Stromal cell of bone marrow (primary cell): ENCODE measurements at regions not wholly inside any gene's neighbourhood (a gene's known extent, or its start where the extent isn't known, plus 50 kb on each side); places are given as distances from the start of the nearest gene placed in this dataset.

ENCODE experiments used
- DNase-seq: peaks from one replicate; pipeline ENCODE4 v3.0.0-alpha.2; 2012; ENCODE audit warnings: low read depth

GRCh38 chr10:52649511-52649910 is 123.1 kb downstream of the MBL2 start:
- DNase-seq: no peak

GRCh38 chr10:52650873-52651272 is 121.7 kb downstream of the MBL2 start:
- no peak for DNase-seq

- no peak for DNase-seq
These were observed 121.3 kb downstream of the MBL2 start for GRCh38 chr10:52651293-52651692.

GRCh38 chr10:52652431-52653262 is 119.9 kb downstream of the MBL2 start:
- peak; percentile 49 for DNase-seq

- no peak for DNase-seq
These were observed 119.2 kb downstream of the MBL2 start for GRCh38 chr10:52653263-52653909.

- no peak for DNase-seq
These were observed 118.4 kb downstream of the MBL2 start for GRCh38 chr10:52654201-52654600.

GRCh38 chr10:52658112-52658511 is 114.5 kb downstream of the MBL2 start:
- no peak for DNase-seq

GRCh38 chr10:52659085-52659484 is 113.5 kb downstream of the MBL2 start:
- DNase-seq: no peak

- no peak for DNase-seq
These were observed 110.3 kb downstream of the MBL2 start for GRCh38 chr10:52662256-52662655.

- no peak for DNase-seq
These were observed 109.4 kb downstream of the MBL2 start for GRCh38 chr10:52663161-52663560.

- DNase-seq: no peak
These were observed 108.0 kb downstream of the MBL2 start for GRCh38 chr10:52664629-52665028.

GRCh38 chr10:52665821-52666220 is 106.8 kb downstream of the MBL2 start:
- DNase-seq: no peak

GRCh38 chr10:52666931-52667330 is 105.7 kb downstream of the MBL2 start:
- DNase-seq: no peak

GRCh38 chr10:52668024-52668423 is 104.6 kb downstream of the MBL2 start:
- DNase-seq: peak; percentile 36

GRCh38 chr10:52672880-52673279 is 99.7 kb downstream of the MBL2 start:
- DNase-seq: no peak

GRCh38 chr10:52673468-52673867 is 99.1 kb downstream of the MBL2 start:
- no peak for DNase-seq

GRCh38 chr10:52674474-52674873 is 98.1 kb downstream of the MBL2 start:
- DNase-seq: no peak

- no peak for DNase-seq
These were observed 95.5 kb downstream of the MBL2 start for GRCh38 chr10:52677086-52677485.

- no peak for DNase-seq
These were observed 94.0 kb downstream of the MBL2 start for GRCh38 chr10:52678611-52679010.

- no peak for DNase-seq
These were observed 93.5 kb downstream of the MBL2 start for GRCh38 chr10:52679117-52679516.

- no peak for DNase-seq
These were observed 89.8 kb downstream of the MBL2 start for GRCh38 chr10:52682766-52683165.

- no peak for DNase-seq
These were observed 88.8 kb downstream of the MBL2 start for GRCh38 chr10:52683776-52684175.

GRCh38 chr10:52688899-52689298 is 83.7 kb downstream of the MBL2 start:
- no peak for DNase-seq

- no peak for DNase-seq
These were observed 76.4 kb downstream of the MBL2 start for GRCh38 chr10:52696232-52696631.
